ENCODE measurements at regions not wholly inside any gene's neighbourhood (a gene's known extent, or its start where the extent isn't known, plus 50 kb on each side); places are given as distances from the start of the nearest gene placed in this dataset.

GRCh38 chr21:14646893-14647292, 100.8 kb upstream of the SAMSN1 start:
- TF ChIP-seq EZH2phosphoT487 (IDR thresholded peaks at IDR 0.05; ENCODE audit: low read depth) (no peak), CTCF (IDR thresholded peaks at IDR 0.05; ENCODE audit: low read depth, low read length) (no peak)
- Histone ChIP-seq H3K4me3 (ENCODE audit: low read length) (no peak overlapping the region), H3K4me1 (ENCODE audit: low read length) (no peaks in the 10 kb centered on the region), H3K9me3 (ENCODE audit: insufficient read depth, low read length) (no peaks in the 10 kb centered on the region), H3K27ac (ENCODE audit: low read length) (no peak overlapping the region), H3K4me2 (ENCODE audit: low read length) (no peak overlapping the region), H3K27me3 (ENCODE audit: low read depth, low read length) (no peaks in the 10 kb centered on the region), H3K36me3 (replicated peaks; ENCODE audit: low read depth, low read length) (no peaks in the 10 kb centered on the region), H2AFZ (ENCODE audit: low read depth, low read length) (no peak overlapping the region), H4K20me1 (ENCODE audit: insufficient read depth, low read length) (no peaks in the 10 kb centered on the region), H3K79me2 (ENCODE audit: low read length) (no peaks in the 10 kb centered on the region), H3K9ac (ENCODE audit: low read length) (no peak overlapping the region)

GRCh38 chr21:14645702-14646101, 99.6 kb upstream of the SAMSN1 start:
- H3K9me3 ChIP-seq (ENCODE audit: insufficient read depth, low read length) = no peaks in the 10 kb centered on the region
- no peaks in the 10 kb centered on the region for H3K79me2 ChIP-seq (ENCODE audit: low read length)
- H2AFZ ChIP-seq (ENCODE audit: low read depth, low read length) = no peak overlapping the region
- no peaks in the 10 kb centered on the region for H3K36me3 ChIP-seq (replicated peaks; ENCODE audit: low read depth, low read length)
- no peaks in the 10 kb centered on the region for H3K27me3 ChIP-seq (ENCODE audit: low read depth, low read length)
- no peak overlapping the region for H3K4me2 ChIP-seq (ENCODE audit: low read length)
- H3K9ac ChIP-seq (ENCODE audit: low read length) = no peak overlapping the region
- no peak overlapping the region for H3K27ac ChIP-seq (ENCODE audit: low read length)
- H4K20me1 ChIP-seq (ENCODE audit: insufficient read depth, low read length) = no peaks in the 10 kb centered on the region
- TF ChIP-seq CTCF (IDR thresholded peaks at IDR 0.05; ENCODE audit: low read depth, low read length) = no peak
- TF ChIP-seq EZH2phosphoT487 (IDR thresholded peaks at IDR 0.05; ENCODE audit: low read depth) = no peak
- no peak overlapping the region for H3K4me3 ChIP-seq (ENCODE audit: low read length)
- H3K4me1 ChIP-seq (ENCODE audit: low read length) = no peaks in the 10 kb centered on the region

- no peak overlapping the region for H3K4me2 ChIP-seq (ENCODE audit: low read length)
- no peak for TF ChIP-seq CTCF (IDR thresholded peaks at IDR 0.05; ENCODE audit: low read depth, low read length)
- no peak for TF ChIP-seq EZH2phosphoT487 (IDR thresholded peaks at IDR 0.05; ENCODE audit: low read depth)
- no peaks in the 10 kb centered on the region for H3K9me3 ChIP-seq (ENCODE audit: insufficient read depth, low read length)
- H3K4me1 ChIP-seq (ENCODE audit: low read length) = peaks cover 12% of the 10 kb centered on the region
- H3K4me3 ChIP-seq (ENCODE audit: low read length) = no peak overlapping the region
- no peaks in the 10 kb centered on the region for H3K27me3 ChIP-seq (ENCODE audit: low read depth, low read length)
- H3K9ac ChIP-seq (ENCODE audit: low read length) = no peak overlapping the region
- no peak overlapping the region for H2AFZ ChIP-seq (ENCODE audit: low read depth, low read length)
- no peaks in the 10 kb centered on the region for H3K79me2 ChIP-seq (ENCODE audit: low read length)
- no peaks in the 10 kb centered on the region for H4K20me1 ChIP-seq (ENCODE audit: insufficient read depth, low read length)
- H3K36me3 ChIP-seq (replicated peaks; ENCODE audit: low read depth, low read length) = no peaks in the 10 kb centered on the region
- H3K27ac ChIP-seq (ENCODE audit: low read length) = no peak overlapping the region
Measured at GRCh38 chr21:14632359-14632758, 86.2 kb upstream of the SAMSN1 start.

GRCh38 chr21:14630556-14631069, 84.5 kb upstream of the SAMSN1 start:
- Histone ChIP-seq H2AFZ (ENCODE audit: low read depth, low read length) (no peak overlapping the region), H3K79me2 (ENCODE audit: low read length) (no peaks in the 10 kb centered on the region), H3K27me3 (ENCODE audit: low read depth, low read length) (no peaks in the 10 kb centered on the region), H3K36me3 (replicated peaks; ENCODE audit: low read depth, low read length) (no peaks in the 10 kb centered on the region), H3K9me3 (ENCODE audit: insufficient read depth, low read length) (no peaks in the 10 kb centered on the region), H4K20me1 (ENCODE audit: insufficient read depth, low read length) (no peaks in the 10 kb centered on the region), H3K4me1 (ENCODE audit: low read length) (peaks cover 12% of the 10 kb centered on the region), H3K4me2 (ENCODE audit: low read length) (0 out of 2 replicates have a peak overlapping the region, but pooled peaks have one; percentile 3), H3K9ac (ENCODE audit: low read length) (no peak overlapping the region), H3K4me3 (ENCODE audit: low read length) (no peak overlapping the region), H3K27ac (ENCODE audit: low read length) (no peak overlapping the region)
- TF ChIP-seq CTCF (IDR thresholded peaks at IDR 0.05; ENCODE audit: low read depth, low read length) = no peak

All from OCI-LY3 (cell line).